ENCODE measurements at regions not wholly inside any gene's neighbourhood (a gene's known extent, or its start where the extent isn't known, plus 50 kb on each side); places are given as distances from the start of the nearest gene placed in this dataset.

DNA sequence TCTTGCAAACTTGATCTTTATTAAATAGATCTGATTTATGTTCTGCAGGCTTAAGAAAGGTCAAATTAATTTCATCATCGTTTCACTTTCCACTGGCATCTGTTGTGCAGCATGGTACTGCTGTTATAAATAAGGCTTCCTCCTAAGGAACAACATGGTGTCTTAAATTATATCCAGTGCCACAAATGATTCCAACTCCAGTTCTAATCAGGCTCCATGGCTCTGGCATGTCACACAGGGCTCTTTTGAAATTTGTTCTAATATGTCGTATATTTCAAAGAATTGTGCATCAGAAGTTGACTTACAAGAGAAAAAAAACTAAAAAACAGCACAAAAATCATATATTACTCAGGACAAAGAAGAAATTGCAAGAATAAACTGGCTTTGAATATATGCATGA, 1090.8 kb upstream of the CELF2 start:
- Histone ChIP-seq H3K36me3 (no peaks in the 10 kb centered on the region), H3K4me1 (no peaks in the 10 kb centered on the region), H3K4me3 (no peak overlapping the region), H3K9me3 (no peaks in the 10 kb centered on the region), H3K27me3 (no peaks in the 10 kb centered on the region), H3K27ac (no peak overlapping the region)
- TF ChIP-seq CTCF (IDR thresholded peaks at IDR 0.05) = no peak
- WGBS, 2 donors = 51 to 56% methylated on average over 2 of the region's 2 CpGs
- ATAC-seq (no peak), FAIRE-seq (no peak), DNase-seq (no peak)
- intact Hi-C loops (cut with DNase I) = no loop called here

GRCh38 chr10:9939716-9940115, 1078.0 kb upstream of the CELF2 start:
- no peak for TF ChIP-seq CTCF (IDR thresholded peaks at IDR 0.05)
- intact Hi-C loops (cut with DNase I) = no loop called here
- WGBS, 2 donors = 76 to 80% methylated on average over 2 of the region's 2 CpGs
- Histone ChIP-seq H3K9me3 (no peaks in the 10 kb centered on the region), H3K27ac (no peak overlapping the region), H3K27me3 (no peaks in the 10 kb centered on the region), H3K4me3 (no peak overlapping the region), H3K4me1 (no peaks in the 10 kb centered on the region), H3K36me3 (no peaks in the 10 kb centered on the region)
- no peak for ATAC-seq
- DNase-seq = no peak
- FAIRE-seq = no peak

- Histone ChIP-seq H3K4me1 (no peaks in the 10 kb centered on the region), H3K27ac (no peak overlapping the region), H3K27me3 (no peaks in the 10 kb centered on the region), H3K9me3 (no peaks in the 10 kb centered on the region), H3K36me3 (no peaks in the 10 kb centered on the region), H3K4me3 (no peak overlapping the region)
- DNase-seq (no peak), ATAC-seq (no peak), FAIRE-seq (no peak)
- intact Hi-C loops (cut with DNase I) = no loop called here
- TF ChIP-seq CTCF (IDR thresholded peaks at IDR 0.05) = no peak
Observed at GRCh38 chr10:9944690-9945089, 1073.0 kb upstream of the CELF2 start.

GRCh38 chr10:9950070-9950469, 1067.6 kb upstream of the CELF2 start:
- FAIRE-seq = no peak
- 72 to 76% methylated on average over 2 of the region's 2 CpGs for WGBS, 2 donors
- no peak for TF ChIP-seq CTCF (IDR thresholded peaks at IDR 0.05)
- no peak overlapping the region for H3K27ac ChIP-seq
- H3K27me3 ChIP-seq = no peaks in the 10 kb centered on the region
- DNase-seq = no peak
- H3K9me3 ChIP-seq = no peaks in the 10 kb centered on the region
- ATAC-seq = no peak
- no peaks in the 10 kb centered on the region for H3K36me3 ChIP-seq
- H3K4me3 ChIP-seq = no peak overlapping the region
- intact Hi-C loops (cut with DNase I) = no loop called here
- no peaks in the 10 kb centered on the region for H3K4me1 ChIP-seq

DNA sequence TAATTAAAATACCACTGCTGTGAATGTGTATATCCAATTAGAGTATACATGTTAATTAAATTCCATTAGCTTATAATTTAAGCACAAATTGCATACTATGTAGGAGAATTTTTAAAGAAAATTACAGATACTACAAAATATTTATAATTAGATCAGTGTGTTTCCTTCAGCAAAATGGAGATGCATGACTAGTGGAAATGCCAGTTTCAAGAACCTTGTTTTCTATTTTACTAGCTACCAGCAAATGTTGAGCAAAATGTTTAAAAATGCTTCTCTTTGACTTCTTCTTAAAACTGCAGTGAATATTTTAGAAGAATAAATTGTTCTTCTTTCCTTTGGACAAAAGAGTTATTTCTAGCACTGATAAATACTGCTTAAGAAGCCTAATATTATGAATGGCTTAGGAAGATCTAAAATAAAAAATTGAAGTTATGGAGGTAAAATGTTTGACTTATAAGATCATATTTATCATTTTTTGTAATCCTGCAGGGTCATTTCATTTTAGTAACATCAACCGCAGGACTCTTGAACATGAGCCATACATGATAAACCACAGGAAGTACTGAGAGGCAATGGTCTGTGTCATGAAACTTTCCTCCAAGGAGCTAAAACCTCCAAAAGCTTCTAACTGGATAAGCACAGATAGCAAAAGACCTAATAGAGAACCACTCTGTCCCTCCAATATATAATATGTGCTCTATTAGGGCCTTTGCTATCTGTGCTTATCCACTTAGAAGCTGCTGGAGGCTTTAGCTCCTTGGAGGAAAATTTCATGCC, 1066.0 kb upstream of the CELF2 start:
- no peak for TF ChIP-seq CTCF (IDR thresholded peaks at IDR 0.05)
- Histone ChIP-seq H3K4me3 (no peak overlapping the region), H3K27ac (no peak overlapping the region), H3K36me3 (no peaks in the 10 kb centered on the region), H3K27me3 (no peaks in the 10 kb centered on the region), H3K9me3 (no peaks in the 10 kb centered on the region), H3K4me1 (no peaks in the 10 kb centered on the region)
- FAIRE-seq = no peak
- intact Hi-C loops (cut with DNase I) = no loop called here
- no peak for ATAC-seq
- DNase-seq = no peak
- 83 to 84% methylated on average over 1 of the region's 1 CpG for WGBS, 2 donors
